Endodermal cell (in vitro differentiated cells): ENCODE measurements at regions not wholly inside any gene's neighbourhood (a gene's known extent, or its start where the extent isn't known, plus 50 kb on each side); places are given as distances from the start of the nearest gene placed in this dataset.
A peak's percentile ranks its signal among the peaks of the same experiment; 100 is the strongest.

Source experiments
- DNase-seq: peaks from one replicate; pipeline ENCODE4 v3.0.0-alpha.2; 2017
- H3K27ac ChIP-seq: 2 replicates; pipeline ENCODE4 v1.5.1; 2013; ENCODE audit warnings: mild to moderate bottlenecking, low read depth, low read length, moderate library complexity
- H3K27me3 ChIP-seq: 2 replicates; pipeline ENCODE4 v1.6.1; 2013; ENCODE audit warnings: mild to moderate bottlenecking, low read length, moderate library complexity; ENCODE audit not compliant: insufficient read depth, control insufficient read depth, poor library complexity, severe bottlenecking
- H3K36me3 ChIP-seq: 2 replicates; pipeline ENCODE4 v1.7.0; 2013; ENCODE audit warnings: mild to moderate bottlenecking, low read length, moderate library complexity; ENCODE audit not compliant: control insufficient read depth, insufficient read depth
- H3K4me1 ChIP-seq: one replicate; pipeline ENCODE4 v1.7.0; 2013; ENCODE audit warnings: low read length; ENCODE audit not compliant: control insufficient read depth, insufficient read depth
- H3K4me3 ChIP-seq: 2 replicates; pipeline ENCODE4 v1.5.1; 2013; ENCODE audit warnings: mild to moderate bottlenecking, low read length, moderate library complexity
- H3K9ac ChIP-seq: 2 replicates; pipeline ENCODE4 v1.6.1; 2013; ENCODE audit warnings: mild to moderate bottlenecking, low read length, moderate library complexity; ENCODE audit not compliant: poor library complexity, severe bottlenecking; ENCODE audit errors: extremely low read depth
- H3K9me3 ChIP-seq: 2 replicates; pipeline ENCODE4 v1.6.1; 2013; ENCODE audit warnings: mild to moderate bottlenecking, low read length, moderate library complexity; ENCODE audit not compliant: control insufficient read depth
- H3K27ac Mint-ChIP-seq: 2 replicates; pipeline ENCODE4 v1.8.0; 2020; ENCODE audit warnings: mixed read lengths
- H3K27me3 Mint-ChIP-seq: 2 replicates; pipeline ENCODE4 v1.8.0; 2021; ENCODE audit warnings: mild to moderate bottlenecking, mixed read lengths; ENCODE audit not compliant: insufficient read depth
- H3K36me3 Mint-ChIP-seq: 2 replicates; pipeline ENCODE4 v1.8.0; 2020; ENCODE audit warnings: low read depth, mixed read lengths
- H3K4me1 Mint-ChIP-seq: 2 replicates; pipeline ENCODE4 v1.8.0; 2020; ENCODE audit warnings: mixed read lengths
- H3K4me3 Mint-ChIP-seq: 2 replicates; pipeline ENCODE4 v1.8.0; 2020; ENCODE audit warnings: mild to moderate bottlenecking, moderate library complexity, mixed read lengths
- H3K9me3 Mint-ChIP-seq: 2 replicates; pipeline ENCODE4 v1.8.0; 2020; ENCODE audit warnings: mild to moderate bottlenecking, mixed read lengths
- WGBS, 2 experiments: methylation state at CpG; one replicate each; pipeline versions ENCODE4 v1.1.5 to v1.1.7; 2013; ENCODE audit warnings: missing lambda C conversion rate in 2 of 2, mixed read lengths in 1 of 2; ENCODE audit not compliant: insufficient coverage in 1 of 2, insufficient read length in 1 of 2; 5-methylcytosine and 5-hydroxymethylcytosine counted together
- TF ChIP-seq, protein P1 (sequence below): fragments of 200-600 bp; sonication (generic); conservative IDR thresholded peaks from 2 replicates; pipeline ENCODE4 v1.5.0; 2021; ENCODE audit warnings: antibody characterized with exemption, mild to moderate bottlenecking

- Mint-ChIP-seq H3K4me3 (no peak overlapping the region), H3K4me1 (peaks cover 6% of the 10 kb centered on the region), H3K27me3 (peaks cover 2% of the 10 kb centered on the region), H3K27ac (no peak overlapping the region), H3K9me3 (peaks cover 5% of the 10 kb centered on the region), H3K36me3 (no peaks in the 10 kb centered on the region)
- Histone ChIP-seq H3K27me3 (no peaks in the 10 kb centered on the region), H3K9ac (no peak overlapping the region), H3K4me3 (no peak overlapping the region), H3K36me3 (no peaks in the 10 kb centered on the region), H3K9me3 (no peaks in the 10 kb centered on the region), H3K4me1 (no peaks in the 10 kb centered on the region), H3K27ac (no peak overlapping the region)
- TF ChIP-seq, protein P1, sequence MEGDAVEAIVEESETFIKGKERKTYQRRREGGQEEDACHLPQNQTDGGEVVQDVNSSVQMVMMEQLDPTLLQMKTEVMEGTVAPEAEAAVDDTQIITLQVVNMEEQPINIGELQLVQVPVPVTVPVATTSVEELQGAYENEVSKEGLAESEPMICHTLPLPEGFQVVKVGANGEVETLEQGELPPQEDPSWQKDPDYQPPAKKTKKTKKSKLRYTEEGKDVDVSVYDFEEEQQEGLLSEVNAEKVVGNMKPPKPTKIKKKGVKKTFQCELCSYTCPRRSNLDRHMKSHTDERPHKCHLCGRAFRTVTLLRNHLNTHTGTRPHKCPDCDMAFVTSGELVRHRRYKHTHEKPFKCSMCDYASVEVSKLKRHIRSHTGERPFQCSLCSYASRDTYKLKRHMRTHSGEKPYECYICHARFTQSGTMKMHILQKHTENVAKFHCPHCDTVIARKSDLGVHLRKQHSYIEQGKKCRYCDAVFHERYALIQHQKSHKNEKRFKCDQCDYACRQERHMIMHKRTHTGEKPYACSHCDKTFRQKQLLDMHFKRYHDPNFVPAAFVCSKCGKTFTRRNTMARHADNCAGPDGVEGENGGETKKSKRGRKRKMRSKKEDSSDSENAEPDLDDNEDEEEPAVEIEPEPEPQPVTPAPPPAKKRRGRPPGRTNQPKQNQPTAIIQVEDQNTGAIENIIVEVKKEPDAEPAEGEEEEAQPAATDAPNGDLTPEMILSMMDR: no peak
- DNase-seq: no peak
- 76 to 100% methylated on average over 1 to 3 of the region's 3 CpGs for WGBS, 2 experiments
These were observed 848.3 kb downstream of the METTL15 start for GRCh38 chr11:28956446-28956845.

DNA sequence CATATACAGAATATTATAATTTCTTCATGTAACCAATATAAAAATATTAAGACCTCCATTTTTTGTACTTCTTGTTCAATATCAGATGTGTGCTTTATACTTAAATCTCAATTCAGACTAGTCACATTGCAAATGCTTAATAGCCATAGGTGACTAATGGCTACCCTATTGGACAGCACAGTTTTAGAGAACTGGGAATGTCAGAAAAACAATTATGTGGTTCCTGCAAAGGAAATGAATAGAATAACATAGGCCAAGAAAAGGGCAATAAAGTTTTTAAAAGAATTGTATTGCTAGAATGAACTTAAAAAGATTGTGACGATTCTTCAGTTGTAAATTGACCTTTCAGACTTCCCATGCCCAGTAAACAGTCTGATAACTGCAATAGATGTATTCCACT is 843.0 kb downstream of the METTL15 start:
- Mint-ChIP-seq H3K9me3 (peaks cover 5% of the 10 kb centered on the region), H3K36me3 (no peaks in the 10 kb centered on the region), H3K4me3 (no peak overlapping the region), H3K27me3 (peaks cover 2% of the 10 kb centered on the region), H3K4me1 (no peaks in the 10 kb centered on the region), H3K27ac (no peak overlapping the region)
- Histone ChIP-seq H3K36me3 (no peaks in the 10 kb centered on the region), H3K27ac (no peak overlapping the region), H3K4me3 (no peak overlapping the region), H3K9ac (no peak overlapping the region), H3K27me3 (no peaks in the 10 kb centered on the region), H3K9me3 (no peaks in the 10 kb centered on the region), H3K4me1 (no peaks in the 10 kb centered on the region)
- 89% methylated on average over 1 of the region's 1 CpG; no CpG with 5 or more reads in 1 of the 2 experiments for WGBS, 2 experiments
- TF ChIP-seq, protein P1: no peak
- DNase-seq: no peak

GRCh38 chr11:28939381-28939780 is 831.2 kb downstream of the METTL15 start:
- no peaks in the 10 kb centered on the region for H3K9me3 Mint-ChIP-seq
- Histone ChIP-seq H3K27me3 (no peaks in the 10 kb centered on the region), H3K9ac (peak overlapping the region; percentile 9), H3K4me3 (peak overlapping the region; percentile 51), H3K27ac (no peak overlapping the region), H3K4me1 (peaks cover 10% of the 10 kb centered on the region), H3K9me3 (no peaks in the 10 kb centered on the region), H3K36me3 (no peaks in the 10 kb centered on the region)
- no peaks in the 10 kb centered on the region for H3K27me3 Mint-ChIP-seq
- H3K27ac Mint-ChIP-seq: no peak overlapping the region
- H3K36me3 Mint-ChIP-seq: no peaks in the 10 kb centered on the region
- TF ChIP-seq, protein P1: no peak
- H3K4me3 Mint-ChIP-seq: no peak overlapping the region
- no peak for DNase-seq
- WGBS, 2 experiments: 69% methylated on average over 1 of the region's 2 CpGs; no CpG with 5 or more reads in 1 of the 2 experiments
- peaks cover 8% of the 10 kb centered on the region for H3K4me1 Mint-ChIP-seq
